Left lung (tissue), 4 donors: ENCODE measurements at regions not wholly inside any gene's neighbourhood (a gene's known extent, or its start where the extent isn't known, plus 50 kb on each side); places are given as distances from the start of the nearest gene placed in this dataset.

Experiments used
- ATAC-seq: fragments of 200-7000 bp; cut with Tn5 transposase; one replicate; pipeline ENCODE4 v1.9.1; 2020; ENCODE audit warnings: moderate library complexity
- DNase-seq, 4 donors: peaks; one replicate each; pipeline ENCODE4 v3.0.0-alpha.2; 2013 to 2020
- H3K27ac ChIP-seq, 2 donors: fragments of 200-600 bp; sonication (generic) in 1 of 2; one replicate each; pipeline versions ENCODE4 v1.5.0 to v1.8.0; 2020 to 2021
- H3K27me3 ChIP-seq, 2 donors: fragments of 200-600 bp; sonication (generic) in 1 of 2; one replicate each; pipeline versions ENCODE4 v1.5.0 to v1.8.0; 2020 to 2021
- H3K36me3 ChIP-seq, 2 donors: fragments of 200-600 bp; sonication (generic) in 1 of 2; one replicate each; pipeline versions ENCODE4 v1.5.0 to v1.8.0; 2020 to 2021
- H3K4me1 ChIP-seq, 2 donors: fragments of 200-600 bp; one replicate each; pipeline ENCODE4 v1.8.0; 2021
- H3K4me3 ChIP-seq, 2 donors: fragments of 200-600 bp; sonication (generic) in 1 of 2; one replicate each; pipeline versions ENCODE4 v1.5.0 to v1.8.0; 2020 to 2021; ENCODE audit warnings: mild to moderate bottlenecking in 1 of 2
- H3K9me3 ChIP-seq, 2 donors: fragments of 200-600 bp; sonication (generic) in 1 of 2; one replicate each; pipeline versions ENCODE4 v1.5.0 to v1.8.0; 2020 to 2021
- CTCF ChIP-seq, 2 donors: fragments of 200-600 bp; sonication (generic) in 1 of 2; IDR thresholded peaks; one replicate each; pipeline versions ENCODE4 v1.5.0 to v1.8.0; 2021; ENCODE audit warnings: antibody characterized with exemption in 2 of 2
- intact Hi-C, 2 donors: fragments of 100-400 bp; cut with DNase I; formaldehyde crosslinking; loops; one replicate each; pipeline versions ENCODE4 v1.11.2 to v1.14.2; 2022
- donor health status: DM: no; HTN: yes; CAD: no.
- donor health status: DM: no; HTN: no; CAD: no.

GRCh38 chr11:96447208-96448110 is 57.6 kb downstream of the JRKL start:
- intact Hi-C loops = no loop called here
- DNase-seq (no peak), ATAC-seq (no peak)
- Histone ChIP-seq H3K27me3 (peaks cover 0 to 12% of the 10 kb centered on the region in 2 donors), H3K4me3 (no peak overlapping the region), H3K4me1 (no peaks in the 10 kb centered on the region), H3K36me3 (no peaks in the 10 kb centered on the region), H3K9me3 (no peaks in the 10 kb centered on the region), H3K27ac (no peak overlapping the region)
- TF ChIP-seq CTCF (IDR thresholded peaks at IDR 0.05) = no peak

GRCh38 chr11:96448225-96448624 is 58.4 kb downstream of the JRKL start:
- H3K27ac ChIP-seq = no peak overlapping the region
- DNase-seq = no peak
- H3K4me1 ChIP-seq = no peaks in the 10 kb centered on the region
- peaks cover 0 to 12% of the 10 kb centered on the region in 2 donors for H3K27me3 ChIP-seq
- H3K36me3 ChIP-seq = no peaks in the 10 kb centered on the region
- TF ChIP-seq CTCF (IDR thresholded peaks at IDR 0.05) = no peak
- intact Hi-C loops = no loop called here
- H3K4me3 ChIP-seq = no peak overlapping the region
- H3K9me3 ChIP-seq = no peaks in the 10 kb centered on the region
- no peak for ATAC-seq

GRCh38 chr11:96456111-96456510 is 66.3 kb downstream of the JRKL start:
- no peak for ATAC-seq
- no peaks in the 10 kb centered on the region for H3K27me3 ChIP-seq
- H3K9me3 ChIP-seq = no peaks in the 10 kb centered on the region
- intact Hi-C loops = no loop called here
- DNase-seq = no peak
- no peaks in the 10 kb centered on the region for H3K4me1 ChIP-seq
- no peak overlapping the region for H3K27ac ChIP-seq
- no peaks in the 10 kb centered on the region for H3K36me3 ChIP-seq
- TF ChIP-seq CTCF (IDR thresholded peaks at IDR 0.05) = no peak
- H3K4me3 ChIP-seq = no peak overlapping the region

GRCh38 chr11:96459751-96460150 is 69.9 kb downstream of the JRKL start:
- Histone ChIP-seq H3K9me3 (no peaks in the 10 kb centered on the region), H3K27ac (no peak overlapping the region)
- TF ChIP-seq CTCF (IDR thresholded peaks at IDR 0.05) = no peak

GRCh38 chr11:96461871-96462270 is 72.1 kb downstream of the JRKL start:
- no peak overlapping the region for H3K27ac ChIP-seq
- H3K4me3 ChIP-seq = no peak overlapping the region
- DNase-seq (no peak), ATAC-seq (no peak)
- H3K27me3 ChIP-seq = no peaks in the 10 kb centered on the region
- no peaks in the 10 kb centered on the region for H3K36me3 ChIP-seq
- H3K9me3 ChIP-seq = no peaks in the 10 kb centered on the region
- peaks cover 0 to 9% of the 10 kb centered on the region in 2 donors for H3K4me1 ChIP-seq
- no peak for TF ChIP-seq CTCF (IDR thresholded peaks at IDR 0.05)
- intact Hi-C loops = no loop called here

More at GRCh38 chr11:96459751-96460150, 69.9 kb downstream of the JRKL start:
- Histone ChIP-seq H3K27me3 (no peaks in the 10 kb centered on the region), H3K36me3 (no peaks in the 10 kb centered on the region), H3K4me1 (peaks cover 0 to 9% of the 10 kb centered on the region in 2 donors), H3K4me3 (no peak overlapping the region)
- DNase-seq (no peak), ATAC-seq (no peak)
- intact Hi-C loops = no loop called here
